Stimulated activated CD8-positive, alpha-beta memory T cell treated with anti-CD3 and anti-CD28 coated beads, Interleukin-15, amount 100 ng/mL, for 4 hours (primary cell): ENCODE measurements at regions not wholly inside any gene's neighbourhood (a gene's known extent, or its start where the extent isn't known, plus 50 kb on each side); places are given as distances from the start of the nearest gene placed in this dataset.
A peak's percentile ranks its signal among the peaks of the same experiment; 100 is the strongest.

Experiments used
- DNase-seq, 2 donors: peaks; one replicate each; pipeline ENCODE4 v3.0.0-alpha.2; 2020; ENCODE audit warnings: low read depth in 2 of 2

GRCh38 chr9:89996116-89996515 lies 391.3 kb downstream of the GADD45G start:
- no peak for DNase-seq

DNA sequence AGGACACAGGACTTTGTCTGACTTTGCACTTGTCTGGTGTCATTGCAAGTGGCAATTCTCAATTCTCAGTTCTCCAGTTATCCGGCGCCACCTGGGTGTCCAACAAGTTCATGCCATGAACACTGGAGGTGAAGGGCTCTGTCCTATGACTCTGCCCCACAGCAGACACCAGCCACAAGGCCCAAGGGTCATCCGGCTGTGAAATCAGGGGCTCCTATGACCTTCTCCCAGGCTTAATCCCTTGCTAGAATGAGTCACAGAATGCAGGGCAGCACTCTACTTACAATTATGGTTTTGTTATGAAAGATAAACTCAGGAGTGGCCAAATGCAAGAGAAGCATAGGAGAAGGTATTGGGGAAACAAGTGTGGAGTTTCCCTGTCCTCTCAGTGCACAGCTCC lies 392.0 kb downstream of the GADD45G start:
- no peak for DNase-seq

DNA sequence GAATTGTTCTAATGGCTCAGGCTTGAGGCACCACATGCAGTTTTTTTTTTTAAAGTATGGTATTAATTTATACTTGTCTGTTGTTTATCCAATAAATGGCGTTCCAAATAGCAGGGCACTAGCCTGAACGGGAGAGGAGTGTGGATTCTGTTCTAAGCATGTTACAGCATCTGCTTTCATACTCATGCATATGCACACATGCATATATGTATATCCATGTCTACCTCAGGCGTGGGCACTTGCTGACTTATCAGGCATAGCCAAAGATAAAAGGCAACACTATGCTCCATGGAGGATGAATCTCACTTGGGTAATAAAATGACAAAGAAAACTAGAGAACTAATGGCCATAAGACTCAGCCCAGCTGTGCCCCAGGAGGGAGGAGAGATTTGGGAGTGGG lies 393.8 kb downstream of the GADD45G start:
- DNase-seq = no peak

DNA sequence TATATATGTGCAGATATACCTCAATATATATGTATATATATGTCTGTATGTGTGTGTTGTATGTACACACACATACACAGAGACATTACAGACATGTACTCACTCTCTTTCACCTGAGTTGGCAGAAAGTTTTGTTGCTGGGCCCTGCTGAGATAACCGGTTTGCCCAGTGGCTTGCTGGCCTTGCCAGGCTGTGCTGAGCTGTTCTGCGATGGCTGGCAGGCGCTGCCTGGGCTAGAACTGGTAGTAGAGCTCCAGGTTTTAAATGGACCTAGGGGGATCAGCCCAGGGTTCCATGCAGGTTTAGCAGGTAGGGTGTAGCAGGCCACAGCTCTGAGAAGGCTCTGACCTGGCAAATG lies 394.3 kb downstream of the GADD45G start:
- DNase-seq = no peak

GRCh38 chr9:89999534-90000370 lies 394.9 kb downstream of the GADD45G start:
- DNase-seq = peak; percentile 31 to 56

DNA sequence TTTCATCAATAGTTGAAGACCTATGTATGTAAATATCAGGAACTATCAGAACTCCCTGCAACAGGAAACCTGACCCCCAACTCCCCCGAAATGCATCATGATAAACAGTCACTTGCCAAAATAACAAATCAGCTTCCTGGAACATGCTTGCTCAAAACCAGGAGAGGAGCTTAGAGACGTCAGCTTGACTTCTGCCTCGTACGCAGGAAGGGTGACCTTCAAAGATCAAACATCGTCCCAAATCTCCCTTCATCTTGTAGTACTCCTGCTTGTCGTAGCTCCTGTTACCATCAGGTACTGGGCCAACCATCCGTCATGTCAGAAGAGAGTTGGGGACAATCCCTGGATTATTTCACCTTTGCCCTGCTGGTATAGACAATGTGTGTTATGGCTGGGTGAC lies 396.1 kb downstream of the GADD45G start:
- DNase-seq = no peak

DNA sequence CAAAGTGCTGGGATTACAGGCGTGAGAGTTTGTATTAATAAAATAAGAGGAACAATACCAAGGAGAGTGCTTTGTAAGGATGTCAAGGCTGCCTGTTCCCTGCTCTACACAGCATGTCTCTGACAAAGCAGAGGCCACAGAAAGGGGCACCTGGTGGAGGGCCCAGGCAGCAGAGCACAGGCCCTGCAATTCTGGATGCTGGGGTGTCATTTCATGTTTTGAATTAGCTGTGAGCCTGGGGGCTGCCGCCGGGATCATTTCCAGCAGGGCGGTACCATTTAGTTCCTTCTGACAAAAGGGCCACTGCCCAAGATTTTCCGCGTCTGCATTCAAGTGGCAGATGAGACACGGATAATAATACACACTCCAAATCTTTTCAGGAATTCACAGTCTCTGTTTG lies 396.9 kb downstream of the GADD45G start:
- DNase-seq = no peak

GRCh38 chr9:90002397-90003271 lies 397.8 kb downstream of the GADD45G start:
- no peak for DNase-seq

DNA sequence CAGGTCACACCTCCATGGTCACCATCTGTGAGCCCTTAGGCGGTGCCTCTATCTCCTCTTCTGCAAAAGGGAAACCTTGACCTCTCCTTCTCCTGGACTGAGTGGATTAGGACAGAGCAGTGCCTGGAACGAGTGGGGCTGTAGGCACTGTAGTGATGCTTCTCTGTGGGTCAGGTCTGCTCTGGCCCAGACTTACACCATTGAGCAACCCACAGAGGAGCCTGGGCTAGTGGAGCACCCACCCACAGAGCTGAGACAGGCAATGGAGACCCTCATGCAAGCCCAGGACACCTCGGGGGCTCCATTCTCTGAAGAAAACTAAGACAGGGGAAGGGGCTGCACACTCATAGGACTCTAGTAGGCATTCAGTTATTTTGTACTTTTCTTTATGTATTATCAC lies 400.6 kb downstream of the GADD45G start:
- no peak for DNase-seq

GRCh38 chr9:90007516-90008440 lies 403.0 kb downstream of the GADD45G start:
- no peak for DNase-seq

DNA sequence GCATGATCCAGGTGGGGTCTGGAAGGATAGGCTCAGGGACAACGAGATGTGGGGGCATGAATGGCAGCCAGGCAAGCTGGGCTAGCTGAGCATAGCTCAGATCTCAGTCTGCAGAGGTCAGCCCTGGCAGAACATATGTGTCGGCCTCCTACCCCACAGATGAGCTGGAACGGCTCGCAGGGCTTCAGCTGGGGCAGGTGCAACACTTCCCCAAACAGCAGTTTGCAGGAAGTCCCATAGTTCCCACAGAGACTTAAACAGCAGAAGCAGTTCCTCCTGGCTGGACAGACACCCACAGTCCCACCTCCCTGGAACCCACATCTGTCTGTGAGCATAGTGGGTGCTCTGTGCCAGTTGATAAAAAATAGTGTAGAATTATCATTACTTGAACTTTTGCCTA lies 404.6 kb downstream of the GADD45G start:
- no peak for DNase-seq

DNA sequence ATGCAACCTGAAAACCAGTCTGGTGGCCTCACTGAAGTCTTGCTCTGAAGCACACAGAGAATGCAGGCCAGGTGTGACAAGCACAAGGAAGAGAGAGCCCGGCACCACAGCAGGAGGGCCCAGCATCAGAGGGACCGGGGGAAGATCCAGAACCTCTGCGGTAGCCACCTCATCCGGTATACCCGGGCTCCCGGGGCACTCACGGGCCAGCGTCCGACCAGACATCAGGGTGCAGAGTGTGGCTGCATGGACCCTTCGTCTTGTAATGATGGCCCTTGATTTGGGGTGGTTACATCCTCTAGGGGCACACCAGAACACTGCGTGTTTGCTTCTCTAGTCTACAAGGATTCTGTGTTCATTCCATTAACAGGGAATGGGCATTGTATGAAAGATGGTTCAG lies 406.0 kb downstream of the GADD45G start:
- DNase-seq = no peak

- DNase-seq = no peak
These were observed 408.1 kb downstream of the GADD45G start for GRCh38 chr9:90012949-90013348.

GRCh38 chr9:90013778-90014177 lies 409.0 kb downstream of the GADD45G start:
- DNase-seq = no peak

- DNase-seq = no peak
These were observed 409.6 kb downstream of the GADD45G start for GRCh38 chr9:90014421-90014820.

- DNase-seq = no peak
These were observed 411.5 kb downstream of the GADD45G start for GRCh38 chr9:90016272-90016671.

DNA sequence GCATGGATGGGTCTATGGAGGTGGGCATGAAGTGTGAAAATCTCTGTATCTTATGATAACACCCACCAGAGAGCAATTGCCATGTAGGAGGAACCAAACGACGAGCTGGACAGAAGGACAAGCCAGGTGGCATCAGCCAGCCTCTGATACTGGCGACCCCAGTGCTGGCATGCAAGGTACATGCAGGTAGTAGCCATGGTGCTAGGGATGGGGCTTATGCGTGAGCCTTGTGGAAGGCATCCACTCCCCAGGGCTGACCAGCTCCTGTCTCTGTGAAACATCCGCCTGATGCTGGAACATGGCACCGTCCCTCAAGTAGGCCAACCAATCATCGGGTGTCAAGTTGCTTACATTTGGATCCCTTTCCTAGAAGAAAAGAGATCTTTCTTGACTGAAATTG lies 412.9 kb downstream of the GADD45G start:
- DNase-seq = no peak

DNA sequence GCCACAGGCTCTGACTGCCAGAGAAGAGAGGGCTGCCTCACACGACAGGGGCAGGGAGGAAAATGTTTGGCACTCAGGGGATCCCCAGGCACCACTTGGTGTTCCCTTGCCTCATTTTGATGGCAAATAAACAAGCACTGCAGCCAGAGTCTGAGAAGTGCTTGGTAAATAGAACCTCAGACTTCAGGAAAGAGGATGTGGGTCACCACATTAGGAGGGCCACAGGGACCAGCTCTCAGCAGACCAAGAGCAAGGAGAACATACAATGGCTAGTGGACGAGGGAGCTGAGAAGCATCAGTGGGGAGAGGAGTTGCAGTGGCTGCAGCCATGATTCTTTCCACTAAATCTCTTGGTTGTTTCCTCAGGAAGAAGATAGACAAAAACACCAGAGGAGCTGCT lies 413.9 kb downstream of the GADD45G start:
- no peak for DNase-seq

GRCh38 chr9:90019626-90020025 lies 414.8 kb downstream of the GADD45G start:
- DNase-seq = no peak

- no peak for DNase-seq
These were observed 415.6 kb downstream of the GADD45G start for GRCh38 chr9:90020276-90020871.

- DNase-seq = no peak
These were observed 416.5 kb downstream of the GADD45G start for GRCh38 chr9:90021216-90021906.
